Keratinocyte (primary cell): ENCODE measurements at regions not wholly inside any gene's neighbourhood (a gene's known extent, or its start where the extent isn't known, plus 50 kb on each side); places are given as distances from the start of the nearest gene placed in this dataset.

Experiments used
- DNase-seq: peaks from one replicate; pipeline ENCODE4 v3.0.0-alpha.2; 2011; ENCODE audit warnings: low read depth, missing footprints, low spot score
- FAIRE-seq: peaks from 2 replicates; lab custom pipeline; 2011; peaks lifted over from hg19 to GRCh38; lab: Jason Lieb, UNC
- H2AFZ ChIP-seq: 2 replicates; pipeline ENCODE4 v1.6.0; 2012; ENCODE audit warnings: low read length, control low read depth, inconsistent platforms; ENCODE audit not compliant: control insufficient read depth
- H3K27ac ChIP-seq: 2 replicates; pipeline ENCODE4 v1.5.1; 2011; ENCODE audit warnings: low read length; ENCODE audit not compliant: control insufficient read depth, insufficient read depth
- H3K27me3 ChIP-seq: 3 replicates; pipeline ENCODE4 v1.6.0; 2011; ENCODE audit warnings: low read length; ENCODE audit not compliant: control insufficient read depth, insufficient read depth; ENCODE audit errors: extremely low read depth
- H3K36me3 ChIP-seq, 2 experiments: 2 replicates in 1 of 2; 3 replicates in 1 of 2; pipeline ENCODE4 v1.5.1; 2011; ENCODE audit warnings: low read length in 2 of 2, mild to moderate bottlenecking in 1 of 2; ENCODE audit not compliant: control insufficient read depth in 2 of 2, insufficient read depth in 2 of 2; ENCODE audit errors: extremely low read depth in 1 of 2
- H3K4me1 ChIP-seq: 3 replicates; pipeline ENCODE4 v1.5.1; 2011; ENCODE audit warnings: low read length; ENCODE audit not compliant: control insufficient read depth, insufficient read depth; ENCODE audit errors: extremely low read depth
- H3K4me2 ChIP-seq: 3 replicates; pipeline ENCODE4 v1.6.0; 2011; ENCODE audit warnings: low read depth, low read length; ENCODE audit not compliant: control insufficient read depth, insufficient read depth; ENCODE audit errors: extremely low read depth
- H3K4me3 ChIP-seq, 3 experiments: fragments of 200-600 bp in 1 of 3; sonication (generic) in 1 of 3; 2 replicates in 2 of 3; 3 replicates in 1 of 3; pipeline ENCODE4 v1.5.1; 2011 to 2016; ENCODE audit warnings: low read length in 3 of 3, mild to moderate bottlenecking in 3 of 3, control low read depth in 2 of 3, inconsistent platforms in 1 of 3, low read depth in 1 of 3, mixed read lengths in 1 of 3, mixed run types in 1 of 3, moderate library complexity in 1 of 3; ENCODE audit not compliant: control insufficient read depth in 2 of 3, insufficient read depth in 2 of 3; ENCODE audit errors: extremely low read depth in 1 of 3
- H3K79me2 ChIP-seq: 2 replicates; pipeline ENCODE4 v1.6.0; 2012; ENCODE audit warnings: low read length; ENCODE audit not compliant: control insufficient read depth, insufficient read depth
- H3K9ac ChIP-seq: 3 replicates; pipeline ENCODE4 v1.6.0; 2011; ENCODE audit warnings: low read length; ENCODE audit not compliant: control insufficient read depth, insufficient read depth; ENCODE audit errors: extremely low read depth
- H3K9me1 ChIP-seq: 3 replicates; pipeline ENCODE4 v1.6.0; 2011; ENCODE audit warnings: low read length; ENCODE audit not compliant: control insufficient read depth, insufficient read depth; ENCODE audit errors: extremely low read depth
- H3K9me3 ChIP-seq: 2 replicates; pipeline ENCODE4 v1.5.1; 2012; ENCODE audit warnings: low read depth, low read length; ENCODE audit not compliant: control insufficient read depth
- H4K20me1 ChIP-seq: 3 replicates; pipeline ENCODE4 v1.6.0; 2011; ENCODE audit warnings: low read length; ENCODE audit not compliant: control insufficient read depth, insufficient read depth; ENCODE audit errors: extremely low read depth
- EZH2 ChIP-seq: IDR thresholded peaks from one replicate; pipeline ENCODE4 v1.6.1; 2012; ENCODE audit warnings: inconsistent platforms, mild to moderate bottlenecking, low read length, moderate library complexity
- dilution Hi-C: fragments of 300-500 bp; cut with MboI; formaldehyde crosslinking; loops from one replicate; pipeline ENCODE4 v1.7.0; 2020; ENCODE audit warnings: low sequenced_read_pairs; ENCODE audit not compliant: extremely low pct_ligation_motif_present
- TF ChIP-seq, protein P1 (sequence below), 3 experiments: IDR thresholded peaks in 1 of 3; conservative IDR thresholded peaks in 1 of 3; optimal IDR thresholded peaks in 1 of 3; 2 replicates in 2 of 3; 3 replicates in 1 of 3; pipeline versions ENCODE3 to v1.5.1; 2011; ENCODE audit warnings: low read length in 3 of 3, mild to moderate bottlenecking in 3 of 3, moderate library complexity in 2 of 3, control low read depth in 1 of 3, inconsistent platforms in 1 of 3; ENCODE audit not compliant: insufficient read depth in 2 of 3; ENCODE audit errors: extremely low read depth in 1 of 3

GRCh38 chr11:134642206-134642605 is 230.2 kb upstream of the B3GAT1 start:
- no peak for FAIRE-seq
- Histone ChIP-seq H3K9me1 (no peaks in the 10 kb centered on the region), H3K9ac (no peak overlapping the region), H3K4me1 (peaks cover 7% of the 10 kb centered on the region), H3K4me2 (no peak overlapping the region), H4K20me1 (no peaks in the 10 kb centered on the region), H2AFZ (no peak overlapping the region), H3K36me3 (no peaks in the 10 kb centered on the region), H3K4me3 (no peak overlapping the region), H3K9me3 (no peaks in the 10 kb centered on the region), H3K27me3 (no peaks in the 10 kb centered on the region), H3K79me2 (no peaks in the 10 kb centered on the region), H3K27ac (no peak overlapping the region)
- DNase-seq, result no peak
- TF ChIP-seq, protein P1, sequence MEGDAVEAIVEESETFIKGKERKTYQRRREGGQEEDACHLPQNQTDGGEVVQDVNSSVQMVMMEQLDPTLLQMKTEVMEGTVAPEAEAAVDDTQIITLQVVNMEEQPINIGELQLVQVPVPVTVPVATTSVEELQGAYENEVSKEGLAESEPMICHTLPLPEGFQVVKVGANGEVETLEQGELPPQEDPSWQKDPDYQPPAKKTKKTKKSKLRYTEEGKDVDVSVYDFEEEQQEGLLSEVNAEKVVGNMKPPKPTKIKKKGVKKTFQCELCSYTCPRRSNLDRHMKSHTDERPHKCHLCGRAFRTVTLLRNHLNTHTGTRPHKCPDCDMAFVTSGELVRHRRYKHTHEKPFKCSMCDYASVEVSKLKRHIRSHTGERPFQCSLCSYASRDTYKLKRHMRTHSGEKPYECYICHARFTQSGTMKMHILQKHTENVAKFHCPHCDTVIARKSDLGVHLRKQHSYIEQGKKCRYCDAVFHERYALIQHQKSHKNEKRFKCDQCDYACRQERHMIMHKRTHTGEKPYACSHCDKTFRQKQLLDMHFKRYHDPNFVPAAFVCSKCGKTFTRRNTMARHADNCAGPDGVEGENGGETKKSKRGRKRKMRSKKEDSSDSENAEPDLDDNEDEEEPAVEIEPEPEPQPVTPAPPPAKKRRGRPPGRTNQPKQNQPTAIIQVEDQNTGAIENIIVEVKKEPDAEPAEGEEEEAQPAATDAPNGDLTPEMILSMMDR (optimal IDR thresholded peaks at IDR 0.05 in 1 of 3, IDR thresholded peaks at IDR 0.05 in 1 of 3, conservative IDR thresholded peaks at IDR 0.05 in 1 of 3; ENCODE audit: extremely low read depth in 1 of 3, insufficient read depth in 2 of 3, low read length in 3 of 3), result no peak
- dilution Hi-C loops, result no loop called here

- Histone ChIP-seq H3K9ac (no peak overlapping the region), H3K9me3 (no peaks in the 10 kb centered on the region), H4K20me1 (no peaks in the 10 kb centered on the region), H3K36me3 (no peaks in the 10 kb centered on the region), H3K4me2 (no peak overlapping the region), H2AFZ (no peak overlapping the region), H3K4me1 (peaks cover 6% of the 10 kb centered on the region), H3K9me1 (no peaks in the 10 kb centered on the region), H3K4me3 (no peak overlapping the region), H3K27ac (peak overlapping the region; percentile 12), H3K27me3 (no peaks in the 10 kb centered on the region), H3K79me2 (no peaks in the 10 kb centered on the region)
- dilution Hi-C loops, result no loop called here
- no peak for FAIRE-seq
- TF ChIP-seq, protein P1 (optimal IDR thresholded peaks at IDR 0.05 in 1 of 3, IDR thresholded peaks at IDR 0.05 in 1 of 3, conservative IDR thresholded peaks at IDR 0.05 in 1 of 3; ENCODE audit: extremely low read depth in 1 of 3, insufficient read depth in 2 of 3, low read length in 3 of 3), result no peak
- TF ChIP-seq EZH2, result no peak
- no peak for DNase-seq
Observed at GRCh38 chr11:134640971-134641968, 229.2 kb upstream of the B3GAT1 start.
